AG04449 (cell line): ENCODE measurements at regions not wholly inside any gene's neighbourhood (a gene's known extent, or its start where the extent isn't known, plus 50 kb on each side); places are given as distances from the start of the nearest gene placed in this dataset.

Experiments used
- CTCF ChIA-PET: fragments of 350-600 bp; formaldehyde crosslinking; extraction: SDS; loops from one replicate; lab custom pipeline; 2021; ENCODE audit warnings: antibody characterized with exemption; lab: Yijun Ruan, JAX
- POLR2A ChIA-PET: fragments of 400-600, 350-600 bp; formaldehyde crosslinking; extraction: SDS; loops from one replicate; lab custom pipeline; 2020; ENCODE audit warnings: antibody characterized with exemption, inconsistent platforms; lab: Yijun Ruan, JAX
- DNase-seq: peaks from one replicate; pipeline ENCODE4 v3.0.0-alpha.2; 2010; ENCODE audit warnings: low read depth, low spot score
- H3K4me3 ChIP-seq: 2 replicates; pipeline ENCODE4 v1.5.1; 2011; ENCODE audit warnings: low read depth, mild to moderate bottlenecking, control low read depth, low read length
- TF ChIP-seq, protein P1 (sequence below): IDR thresholded peaks from one replicate; pipeline ENCODE4 v1.5.1; 2011; ENCODE audit warnings: mild to moderate bottlenecking, moderate library complexity, low read length, control low read depth, inconsistent platforms; ENCODE audit not compliant: insufficient read depth; ENCODE audit errors: missing control alignments

DNA sequence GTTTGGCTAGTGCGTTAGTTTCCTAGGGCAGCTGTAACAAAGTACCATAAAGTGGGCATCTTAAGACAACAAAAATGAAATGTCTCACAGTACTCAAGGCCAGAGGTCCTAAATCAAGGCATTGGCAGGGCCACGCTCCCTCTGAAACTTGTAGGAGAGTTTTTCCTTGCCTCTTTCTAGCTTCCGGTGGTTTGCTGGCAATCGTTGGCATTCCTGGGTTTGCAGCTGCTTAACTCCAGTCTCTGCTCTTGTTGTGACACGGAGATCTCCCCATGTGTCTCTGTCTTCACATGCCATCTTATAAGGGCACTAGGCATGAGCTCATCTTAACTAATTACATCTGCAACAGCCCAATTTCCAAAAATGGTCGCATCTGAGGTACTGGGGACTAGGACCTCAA lies 362.0 kb upstream of the BOD1L1 start:
- TF ChIP-seq, protein P1, sequence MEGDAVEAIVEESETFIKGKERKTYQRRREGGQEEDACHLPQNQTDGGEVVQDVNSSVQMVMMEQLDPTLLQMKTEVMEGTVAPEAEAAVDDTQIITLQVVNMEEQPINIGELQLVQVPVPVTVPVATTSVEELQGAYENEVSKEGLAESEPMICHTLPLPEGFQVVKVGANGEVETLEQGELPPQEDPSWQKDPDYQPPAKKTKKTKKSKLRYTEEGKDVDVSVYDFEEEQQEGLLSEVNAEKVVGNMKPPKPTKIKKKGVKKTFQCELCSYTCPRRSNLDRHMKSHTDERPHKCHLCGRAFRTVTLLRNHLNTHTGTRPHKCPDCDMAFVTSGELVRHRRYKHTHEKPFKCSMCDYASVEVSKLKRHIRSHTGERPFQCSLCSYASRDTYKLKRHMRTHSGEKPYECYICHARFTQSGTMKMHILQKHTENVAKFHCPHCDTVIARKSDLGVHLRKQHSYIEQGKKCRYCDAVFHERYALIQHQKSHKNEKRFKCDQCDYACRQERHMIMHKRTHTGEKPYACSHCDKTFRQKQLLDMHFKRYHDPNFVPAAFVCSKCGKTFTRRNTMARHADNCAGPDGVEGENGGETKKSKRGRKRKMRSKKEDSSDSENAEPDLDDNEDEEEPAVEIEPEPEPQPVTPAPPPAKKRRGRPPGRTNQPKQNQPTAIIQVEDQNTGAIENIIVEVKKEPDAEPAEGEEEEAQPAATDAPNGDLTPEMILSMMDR: no peak
- CTCF ChIA-PET: interaction anchor here (1.0 to 3.7 kb wide), 2 partner anchors 9 to 335 kb away, joined by 3 to 17 read pairs; no protein-coding TSS in a partner anchor
- no peak overlapping the region for H3K4me3 ChIP-seq
- DNase-seq: no peak
- POLR2A ChIA-PET: interaction anchor here (0.8 to 1.5 kb wide), 7 partner anchors 9 to 83 kb away, joined by 3 to 5 read pairs (median 4); no protein-coding TSS in a partner anchor

DNA sequence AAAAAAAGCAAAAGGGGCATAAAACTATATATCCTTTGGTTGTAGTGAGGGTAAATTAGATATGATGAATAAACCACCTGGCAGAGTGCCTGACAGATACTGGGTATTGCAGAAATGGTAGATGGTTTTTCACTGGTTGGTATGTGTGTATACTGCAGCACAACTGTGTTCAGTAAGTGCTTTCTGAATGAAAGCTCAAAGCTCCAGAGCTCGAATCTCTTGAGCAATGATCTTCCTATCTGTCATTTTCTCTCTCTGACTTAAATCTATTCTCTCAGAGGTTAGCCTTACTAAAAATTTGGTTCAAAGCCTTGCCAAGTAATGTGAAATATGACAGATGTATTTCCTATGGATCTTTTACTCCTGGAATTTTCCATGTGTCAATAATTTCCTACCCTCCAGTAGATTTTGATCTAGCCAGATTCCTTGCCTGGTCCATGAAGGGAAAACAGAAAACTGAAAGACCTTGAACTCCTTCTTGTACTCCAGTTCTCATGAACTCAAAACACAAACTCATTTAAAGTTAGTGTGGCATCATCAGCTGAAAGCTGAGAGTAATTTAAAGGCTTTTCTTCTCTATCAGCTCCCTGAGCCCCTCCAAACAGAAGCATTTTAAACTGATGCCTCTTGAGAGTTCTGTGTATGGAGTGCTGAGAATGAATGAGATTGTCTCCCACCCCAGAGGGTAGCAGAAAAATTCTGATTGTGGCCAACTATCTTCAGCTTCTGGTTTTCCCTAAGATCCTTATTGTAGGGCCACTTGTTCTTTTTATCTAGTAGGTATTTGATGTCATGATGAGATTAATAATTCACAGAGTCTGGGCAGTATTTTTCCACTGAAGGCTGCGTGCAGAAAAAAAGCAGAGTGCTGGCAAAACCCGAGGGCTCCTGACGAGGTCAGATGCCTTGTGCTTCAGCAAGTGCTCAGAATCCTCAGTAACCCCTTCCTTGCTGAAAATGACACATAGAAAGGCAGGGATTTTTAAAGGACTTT lies 363.4 kb upstream of the BOD1L1 start:
- ChIA-PET CTCF (interaction anchor here (3.7 kb wide), 1 partner anchor 336 kb away, joined by 17 read pairs; no protein-coding TSS in a partner anchor), POLR2A (no interaction called here)
- TF ChIP-seq, protein P1: no peak
- no peak for DNase-seq
- no peak overlapping the region for H3K4me3 ChIP-seq

DNA sequence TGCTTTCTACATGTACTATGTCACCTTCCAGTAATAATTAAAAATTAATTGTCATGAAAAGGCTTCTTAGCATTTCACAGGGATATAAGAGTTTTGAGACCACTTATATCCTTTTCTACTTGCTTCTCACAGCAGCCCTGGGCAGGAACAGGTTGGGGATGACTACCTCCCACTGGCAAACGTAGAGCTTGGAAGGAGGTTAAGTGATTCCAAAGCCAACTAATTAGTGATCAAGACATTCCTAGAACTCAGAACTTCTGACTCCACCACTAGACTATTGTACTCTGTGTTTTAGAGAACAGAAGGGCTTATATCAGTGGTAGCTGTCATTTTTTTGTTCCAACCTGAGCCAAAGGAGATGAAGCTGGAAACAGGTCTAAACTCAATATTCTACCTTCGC lies 364.5 kb upstream of the BOD1L1 start:
- no peak for DNase-seq
- ChIA-PET POLR2A (no interaction called here), CTCF (no interaction called here)
- TF ChIP-seq, protein P1: no peak
- no peak overlapping the region for H3K4me3 ChIP-seq

DNA sequence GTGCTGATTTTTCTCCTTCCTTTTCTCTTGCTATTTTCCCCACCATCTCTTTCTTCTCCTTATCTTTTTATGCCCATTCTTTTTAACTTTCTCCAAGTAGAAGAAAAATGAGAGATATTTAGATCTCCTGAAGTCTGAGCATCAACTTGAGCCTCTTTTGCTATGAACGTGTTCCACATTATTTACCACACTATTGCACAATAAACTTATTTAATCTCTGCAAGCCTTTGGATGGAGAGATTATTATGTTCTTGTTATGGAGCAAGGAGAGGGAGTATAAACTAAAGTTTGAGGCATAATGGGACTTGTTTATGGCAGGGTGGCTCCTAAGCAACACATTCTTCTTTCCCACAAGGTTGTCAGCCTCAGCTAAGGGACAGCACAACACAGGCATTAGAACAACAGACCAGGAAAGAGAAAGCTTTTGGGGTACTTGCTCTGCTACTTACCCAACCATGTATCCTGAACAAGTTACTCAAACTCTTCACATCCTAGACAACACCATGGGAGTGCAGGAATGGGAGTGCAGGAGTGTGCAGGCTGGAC lies 365.5 kb upstream of the BOD1L1 start:
- no peak for DNase-seq
- no peak overlapping the region for H3K4me3 ChIP-seq
- TF ChIP-seq, protein P1: no peak
- ChIA-PET CTCF (interaction anchor here (0.9 to 1.7 kb wide), 2 partner anchors 10 to 339 kb away, joined by 3 to 4 read pairs; no protein-coding TSS in a partner anchor), POLR2A (no interaction called here)

DNA sequence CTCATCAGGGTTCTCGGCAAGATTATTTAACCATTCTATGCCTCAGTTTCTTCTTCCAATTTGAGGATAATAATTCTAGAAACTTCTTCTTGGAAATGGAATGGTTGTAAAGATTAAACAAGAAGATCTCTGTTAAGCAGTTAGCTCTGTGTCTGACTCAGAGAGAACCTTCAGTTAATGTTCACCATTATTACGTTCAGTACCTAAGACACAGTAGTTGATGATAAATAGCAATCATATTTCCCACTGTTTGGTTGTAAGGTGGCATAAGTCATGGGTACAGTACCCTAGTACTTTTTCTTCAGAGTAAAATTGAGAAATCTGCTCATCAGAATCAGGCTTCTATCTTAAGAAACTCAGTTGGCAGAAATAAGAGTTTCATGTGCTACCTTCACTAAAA lies 366.5 kb upstream of the BOD1L1 start:
- ChIA-PET CTCF (interaction anchor here (0.6 to 1.7 kb wide), 3 partner anchors 9 to 340 kb away, joined by 3 to 4 read pairs (median 3); no protein-coding TSS in a partner anchor), POLR2A (no interaction called here)
- no peak overlapping the region for H3K4me3 ChIP-seq
- DNase-seq: no peak
- TF ChIP-seq, protein P1: no peak
